Spleen (tissue), 11 donors: ENCODE measurements at regions not wholly inside any gene's neighbourhood (a gene's known extent, or its start where the extent isn't known, plus 50 kb on each side); places are given as distances from the start of the nearest gene placed in this dataset.

Experiments used
- DNase-seq: peaks from one replicate; pipeline ENCODE4 v3.0.0-alpha.2; 2020
- H3K27ac ChIP-seq, 8 donors: fragments of 200-600 bp; sonication (generic) in 7 of 8; 1 replicate in 4 of 8; 2 replicates in 4 of 8; pipeline versions ENCODE4 v1.5.0 to v1.8.0; 2016 to 2021; ENCODE audit warnings: inconsistent platforms in 4 of 8, mild to moderate bottlenecking in 4 of 8, moderate library complexity in 1 of 8
- H3K27me3 ChIP-seq, 7 donors: fragments of 200-600 bp; sonication (generic) in 6 of 7; replicated peaks in 1 of 7; 1 replicate in 4 of 7; 2 replicates in 3 of 7; pipeline versions ENCODE4 v1.5.0 to v1.8.0; 2016 to 2021; ENCODE audit warnings: inconsistent platforms in 3 of 7, mild to moderate bottlenecking in 1 of 7
- H3K36me3 ChIP-seq, 6 donors: fragments of 200-600 bp; sonication (generic) in 5 of 6; 1 replicate in 4 of 6; 2 replicates in 2 of 6; pipeline versions ENCODE4 v1.5.0 to v1.8.0; 2016 to 2021; ENCODE audit warnings: inconsistent platforms in 2 of 6
- H3K4me1 ChIP-seq, 6 donors: fragments of 200-600 bp; sonication (generic) in 5 of 6; 1 replicate in 3 of 6; 2 replicates in 3 of 6; pipeline versions ENCODE4 v1.5.0 to v1.8.0; 2016 to 2021; ENCODE audit warnings: inconsistent platforms in 3 of 6
- H3K4me3 ChIP-seq, 8 donors: fragments of 200-600 bp; sonication (generic) in 7 of 8; 1 replicate in 4 of 8; 2 replicates in 4 of 8; pipeline versions ENCODE4 v1.5.0 to v1.8.0; 2016 to 2021; ENCODE audit warnings: inconsistent platforms in 4 of 8, mild to moderate bottlenecking in 4 of 8, moderate library complexity in 2 of 8
- H3K9me3 ChIP-seq, 8 donors: fragments of 200-600 bp; sonication (generic) in 7 of 8; 1 replicate in 4 of 8; 2 replicates in 4 of 8; pipeline versions ENCODE4 v1.5.0 to v1.8.0; 2016 to 2021; ENCODE audit warnings: inconsistent platforms in 4 of 8
- POLR2A ChIP-seq, 3 donors: fragments of 450-650 bp; IDR thresholded peaks; one replicate each; pipeline ENCODE4 v1.5.1; 2017; ENCODE audit warnings: antibody characterized with exemption in 3 of 3, mild to moderate bottlenecking in 1 of 3
- POLR2AphosphoS5 ChIP-seq, 3 donors: sonication (generic); formaldehyde crosslinking; IDR thresholded peaks; one replicate each; pipeline ENCODE4 v1.5.1; 2017; ENCODE audit warnings: antibody characterized with exemption in 3 of 3
- whole genome bisulfite sequencing, 5 donors: extraction: QIAGEN DNeasy Blood & Tissue Kit in 3 of 5; methylation state at CpG; one replicate each; pipeline versions ENCODE4 v1.1.5 to v1.1.7; 2013 to 2018; 5-methylcytosine and 5-hydroxymethylcytosine counted together
- intact Hi-C: fragments of 100-400 bp; cut with DNase I; formaldehyde crosslinking; loops from one replicate; pipeline ENCODE4 v1.15.0; 2023; ENCODE audit warnings: low total_unique reads
- TF ChIP-seq, protein P1 (sequence below), 11 experiments: fragments of 200-600 bp in 7 of 11; fragments of 450-650 bp in 4 of 11; sonication (generic) in 4 of 11; IDR thresholded peaks in 8 of 11; conservative IDR thresholded peaks in 3 of 11; 1 replicate in 7 of 11; 2 replicates in 4 of 11; pipeline versions ENCODE4 v1.4.0 to v1.8.0; 2016 to 2021; ENCODE audit warnings: antibody characterized with exemption in 11 of 11, inconsistent platforms in 4 of 11, mild to moderate bottlenecking in 1 of 11
- donor health status: healthy with polysubstance abuse.
- donor health status: DM: no; HTN: no; CAD: no; lungs with moderate emphysema.
- donor health status: DM: no; HTN: no; CAD: no.
- donor health status: Bipolar disorder and iron deficiency.
- donor health status: healthy.
- donor health status: DM: no; HTN: no; CAD: no.
- donor health status: DM: yes; HTN: yes; CAD: no.

DNA sequence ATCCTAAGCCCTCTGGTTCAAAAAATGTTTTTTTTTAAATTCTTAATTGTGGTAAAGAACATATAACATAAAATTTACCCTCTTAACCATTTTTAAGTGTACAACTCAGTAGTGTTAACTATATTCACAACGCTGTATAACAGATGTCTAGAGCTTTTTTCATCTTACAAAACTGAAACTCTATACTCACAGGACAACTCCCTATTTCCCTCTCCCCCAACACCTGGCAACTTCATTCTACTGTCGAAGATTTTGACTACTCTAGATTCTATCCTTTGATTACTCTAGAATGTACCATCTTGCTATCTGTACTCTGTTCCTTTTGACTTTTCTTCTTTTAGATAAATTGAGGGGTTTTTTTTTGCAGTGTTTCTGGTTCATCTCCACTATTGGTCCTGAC, 200.4 kb downstream of the KLF12 start:
- no peak for DNase-seq
- no peaks in the 10 kb centered on the region for H3K9me3 ChIP-seq
- peaks cover 0 to 6% (median 0%) of the 10 kb centered on the region in 6 donors for H3K36me3 ChIP-seq
- H3K4me1 ChIP-seq = peaks cover 0 to 30% (median 0%) of the 10 kb centered on the region in 6 donors
- H3K27ac ChIP-seq = no peak overlapping the region
- intact Hi-C loops = no loop called here
- no peak overlapping the region for H3K4me3 ChIP-seq
- no peaks in the 10 kb centered on the region for H3K27me3 ChIP-seq
- TF ChIP-seq POLR2A (IDR thresholded peaks at IDR 0.05) (no peak), POLR2AphosphoS5 (IDR thresholded peaks at IDR 0.05) (no peak)
- TF ChIP-seq, protein P1, sequence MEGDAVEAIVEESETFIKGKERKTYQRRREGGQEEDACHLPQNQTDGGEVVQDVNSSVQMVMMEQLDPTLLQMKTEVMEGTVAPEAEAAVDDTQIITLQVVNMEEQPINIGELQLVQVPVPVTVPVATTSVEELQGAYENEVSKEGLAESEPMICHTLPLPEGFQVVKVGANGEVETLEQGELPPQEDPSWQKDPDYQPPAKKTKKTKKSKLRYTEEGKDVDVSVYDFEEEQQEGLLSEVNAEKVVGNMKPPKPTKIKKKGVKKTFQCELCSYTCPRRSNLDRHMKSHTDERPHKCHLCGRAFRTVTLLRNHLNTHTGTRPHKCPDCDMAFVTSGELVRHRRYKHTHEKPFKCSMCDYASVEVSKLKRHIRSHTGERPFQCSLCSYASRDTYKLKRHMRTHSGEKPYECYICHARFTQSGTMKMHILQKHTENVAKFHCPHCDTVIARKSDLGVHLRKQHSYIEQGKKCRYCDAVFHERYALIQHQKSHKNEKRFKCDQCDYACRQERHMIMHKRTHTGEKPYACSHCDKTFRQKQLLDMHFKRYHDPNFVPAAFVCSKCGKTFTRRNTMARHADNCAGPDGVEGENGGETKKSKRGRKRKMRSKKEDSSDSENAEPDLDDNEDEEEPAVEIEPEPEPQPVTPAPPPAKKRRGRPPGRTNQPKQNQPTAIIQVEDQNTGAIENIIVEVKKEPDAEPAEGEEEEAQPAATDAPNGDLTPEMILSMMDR (IDR thresholded peaks at IDR 0.05 in 8 of 11, conservative IDR thresholded peaks at IDR 0.05 in 3 of 11) = no peak
- 72 to 88% (median 84%) methylated on average over 2 of the region's 2 CpGs for WGBS, 5 donors

GRCh38 chr13:73932091-73932490, 202.1 kb downstream of the KLF12 start:
- no peak overlapping the region for H3K27ac ChIP-seq
- H3K9me3 ChIP-seq = no peaks in the 10 kb centered on the region
- H3K4me3 ChIP-seq = no peak overlapping the region
- no peak for DNase-seq
- TF ChIP-seq, protein P1 (IDR thresholded peaks at IDR 0.05 in 8 of 11, conservative IDR thresholded peaks at IDR 0.05 in 3 of 11) = no peak
- TF ChIP-seq POLR2AphosphoS5 (IDR thresholded peaks at IDR 0.05) = no peak
- no peak for TF ChIP-seq POLR2A (IDR thresholded peaks at IDR 0.05)
- peaks cover 0 to 6% (median 0%) of the 10 kb centered on the region in 6 donors for H3K36me3 ChIP-seq
- peaks cover 0 to 20% (median 0%) of the 10 kb centered on the region in 6 donors for H3K4me1 ChIP-seq
- 66 to 79% (median 77%) methylated on average over 2 of the region's 2 CpGs for WGBS, 5 donors
- intact Hi-C loops = no loop called here
- H3K27me3 ChIP-seq = no peaks in the 10 kb centered on the region

- intact Hi-C loops = no loop called here
- Histone ChIP-seq H3K4me3 (no peak overlapping the region), H3K9me3 (no peaks in the 10 kb centered on the region), H3K4me1 (peaks cover 0 to 22% (median 0%) of the 10 kb centered on the region in 6 donors), H3K36me3 (no peaks in the 10 kb centered on the region), H3K27ac (no peak overlapping the region), H3K27me3 (no peaks in the 10 kb centered on the region)
- no peak for DNase-seq
- TF ChIP-seq POLR2AphosphoS5 (IDR thresholded peaks at IDR 0.05) (no peak), POLR2A (IDR thresholded peaks at IDR 0.05) (no peak)
- TF ChIP-seq, protein P1 (IDR thresholded peaks at IDR 0.05 in 8 of 11, conservative IDR thresholded peaks at IDR 0.05 in 3 of 11) = no peak
- 87 to 95% (median 94%) methylated on average over 6 of the region's 6 CpGs for WGBS, 5 donors
Observed at GRCh38 chr13:73929287-73929932, 204.8 kb downstream of the KLF12 start.

DNA sequence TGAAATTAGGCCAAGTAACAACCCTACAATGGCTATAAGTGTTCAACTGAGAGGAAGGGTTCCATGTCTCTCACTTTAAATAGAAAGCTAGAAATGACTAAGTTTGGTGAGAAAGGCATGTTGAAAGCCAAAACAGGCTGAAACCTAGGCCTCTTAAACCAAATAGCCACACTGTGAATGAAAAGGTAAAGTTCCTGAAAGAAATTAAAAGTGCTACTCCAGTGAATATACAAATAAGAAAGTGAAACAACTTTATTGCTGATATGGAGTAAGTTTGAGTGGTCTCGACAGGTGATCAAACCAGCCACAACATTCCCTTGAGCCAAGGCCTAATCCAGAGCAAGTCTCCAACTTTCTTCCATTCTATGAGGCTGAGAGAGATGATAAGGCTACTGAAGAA, 209.6 kb downstream of the KLF12 start:
- peaks cover 0 to 11% (median 0%) of the 10 kb centered on the region in 6 donors for H3K4me1 ChIP-seq
- no peaks in the 10 kb centered on the region for H3K27me3 ChIP-seq
- H3K27ac ChIP-seq = no peak overlapping the region
- DNase-seq = no peak
- no peak overlapping the region for H3K4me3 ChIP-seq
- 64 to 90% (median 79%) methylated on average over 1 of the region's 1 CpG for WGBS, 5 donors
- intact Hi-C loops = no loop called here
- TF ChIP-seq POLR2A (IDR thresholded peaks at IDR 0.05) = no peak
- TF ChIP-seq POLR2AphosphoS5 (IDR thresholded peaks at IDR 0.05) = no peak
- TF ChIP-seq, protein P1 (IDR thresholded peaks at IDR 0.05 in 8 of 11, conservative IDR thresholded peaks at IDR 0.05 in 3 of 11) = no peak
- no peaks in the 10 kb centered on the region for H3K36me3 ChIP-seq
- H3K9me3 ChIP-seq = no peaks in the 10 kb centered on the region
